ENCODE measurements at regions not wholly inside any gene's neighbourhood (a gene's known extent, or its start where the extent isn't known, plus 50 kb on each side); places are given as distances from the start of the nearest gene placed in this dataset.
A peak's percentile ranks its signal among the peaks of the same experiment; 100 is the strongest.

DNA sequence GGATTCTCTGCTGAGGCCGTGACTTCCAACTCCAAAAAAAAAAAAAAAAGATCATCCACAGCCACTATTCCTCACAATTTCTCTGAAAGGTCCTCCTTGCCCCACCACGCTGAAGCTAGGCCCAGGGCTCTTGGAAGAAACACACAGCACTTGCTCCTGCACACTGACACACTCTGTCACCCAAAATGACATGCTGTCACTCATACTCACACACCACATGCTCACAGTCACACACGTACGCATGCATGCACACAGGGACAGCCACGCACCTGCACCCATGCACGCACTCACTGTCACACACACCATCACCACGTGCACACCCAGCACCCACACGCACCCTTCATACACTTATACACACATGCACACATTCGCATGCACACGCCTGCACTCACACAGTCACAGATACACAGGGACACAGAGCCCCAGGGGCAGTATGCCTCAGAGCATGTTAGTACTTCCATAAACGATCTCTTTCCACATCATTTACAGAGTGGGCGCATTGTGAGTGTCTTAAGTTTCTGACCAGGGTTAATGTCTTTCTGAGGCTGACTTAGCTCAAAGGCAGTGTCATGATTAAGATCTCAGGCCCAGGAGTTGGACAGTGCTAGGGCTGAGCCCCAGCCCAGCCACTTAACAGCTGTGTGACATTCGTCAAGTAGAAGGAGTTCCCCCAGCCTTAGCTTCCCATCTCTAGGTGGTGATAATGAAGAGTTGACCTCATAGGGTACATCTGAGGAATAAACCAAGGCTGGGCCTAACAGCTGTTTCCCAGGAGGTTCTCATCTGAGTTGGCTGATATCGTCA, 93.4 kb downstream of the GLI2 start:
- DNase-seq, result no peak

DNA sequence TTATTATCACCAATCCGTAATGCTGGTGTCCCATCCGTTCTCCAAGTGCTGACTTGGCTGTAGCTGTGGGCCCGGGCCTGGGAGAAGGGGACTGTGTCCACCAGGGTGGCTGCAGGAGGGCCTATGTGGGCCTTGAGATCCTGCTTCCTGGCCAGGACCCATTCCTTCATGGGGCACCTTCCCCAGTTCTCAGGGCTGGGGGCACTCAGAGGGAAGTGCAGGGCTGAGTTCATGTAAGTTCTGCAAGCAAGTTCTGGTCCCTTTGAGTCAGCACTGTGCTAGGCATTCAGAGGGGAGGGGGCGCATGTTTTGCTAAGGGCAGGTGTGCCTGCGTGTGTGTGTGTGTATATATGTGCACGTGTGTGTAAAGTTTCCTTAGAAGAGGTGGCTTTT, 94.0 kb downstream of the GLI2 start:
- no peak for DNase-seq

DNA sequence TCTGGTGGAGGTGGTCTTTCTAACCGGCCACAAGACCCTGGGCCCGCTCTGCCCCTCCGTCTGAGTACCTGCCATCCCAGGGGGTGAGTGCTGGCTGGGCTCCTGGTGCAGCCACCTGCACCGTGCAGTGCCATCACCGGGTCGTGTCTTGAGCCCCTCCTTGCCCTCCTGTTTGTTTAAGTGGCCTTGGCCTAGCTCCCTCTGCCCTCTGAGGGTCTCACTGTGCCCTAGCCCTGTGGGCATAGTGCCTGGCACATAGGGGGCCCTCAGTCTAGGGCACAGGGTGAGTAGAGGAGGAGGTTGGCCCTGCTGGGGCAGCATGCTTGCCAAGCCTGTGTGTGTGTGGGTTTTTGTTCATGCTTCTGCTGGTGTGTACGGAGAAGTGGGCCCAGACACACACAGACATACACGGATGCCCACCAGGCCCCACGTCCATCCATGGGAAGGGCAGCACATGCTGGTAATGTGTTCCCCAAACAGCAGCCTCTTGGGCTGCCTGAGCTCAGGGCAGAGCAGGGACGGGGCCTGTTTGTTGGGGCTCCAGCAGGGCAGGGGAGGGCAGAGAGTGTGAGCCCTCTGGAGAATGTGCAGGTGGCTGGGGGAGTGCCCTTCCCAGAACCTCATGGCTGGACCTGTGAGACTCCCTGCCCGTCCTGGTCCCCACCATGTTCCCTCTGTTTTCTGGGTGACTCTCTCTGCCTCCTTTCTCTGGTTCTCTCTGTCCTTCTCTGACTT, 94.6 kb downstream of the GLI2 start:
- no peak for DNase-seq

DNA sequence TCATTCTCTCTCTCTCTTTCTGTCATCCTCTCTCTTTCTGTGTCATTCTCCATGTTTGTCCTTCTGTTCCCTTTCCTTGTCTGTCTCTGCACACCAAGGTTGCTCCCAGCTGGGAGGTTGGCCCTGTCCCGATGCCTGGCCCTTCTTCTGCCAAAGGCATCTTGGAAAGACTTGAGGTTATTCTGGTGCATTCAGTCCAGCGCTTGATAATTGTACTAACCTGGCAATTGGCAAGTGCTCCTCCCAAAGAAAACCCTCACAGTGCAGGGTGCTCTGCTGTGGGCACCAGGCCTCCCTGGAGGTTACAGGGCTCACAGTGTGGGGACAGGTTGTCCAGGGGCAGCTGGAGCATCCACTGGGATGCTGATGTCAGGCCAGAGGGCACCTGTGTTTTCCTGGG, 95.4 kb downstream of the GLI2 start:
- DNase-seq, result no peak

DNA sequence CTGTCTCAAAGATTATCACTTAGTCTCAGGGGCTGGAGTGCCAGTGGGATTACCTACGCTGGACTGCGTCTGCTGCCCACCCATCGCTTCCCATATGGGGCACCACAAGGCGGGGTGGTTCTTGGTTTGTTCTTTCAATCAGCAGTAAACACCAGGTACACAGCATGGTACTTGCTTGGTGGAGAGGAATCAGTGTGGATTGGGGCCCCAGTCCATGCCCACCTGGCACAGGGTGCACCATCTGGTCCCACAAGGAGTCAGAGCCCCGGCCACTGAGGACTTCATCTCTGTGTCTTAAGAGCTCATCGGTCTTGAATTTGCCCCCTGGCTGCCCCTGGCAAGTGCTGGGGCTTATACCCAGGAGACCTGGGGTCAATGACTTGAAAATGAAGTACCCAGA, 96.2 kb downstream of the GLI2 start:
- no peak for DNase-seq

DNA sequence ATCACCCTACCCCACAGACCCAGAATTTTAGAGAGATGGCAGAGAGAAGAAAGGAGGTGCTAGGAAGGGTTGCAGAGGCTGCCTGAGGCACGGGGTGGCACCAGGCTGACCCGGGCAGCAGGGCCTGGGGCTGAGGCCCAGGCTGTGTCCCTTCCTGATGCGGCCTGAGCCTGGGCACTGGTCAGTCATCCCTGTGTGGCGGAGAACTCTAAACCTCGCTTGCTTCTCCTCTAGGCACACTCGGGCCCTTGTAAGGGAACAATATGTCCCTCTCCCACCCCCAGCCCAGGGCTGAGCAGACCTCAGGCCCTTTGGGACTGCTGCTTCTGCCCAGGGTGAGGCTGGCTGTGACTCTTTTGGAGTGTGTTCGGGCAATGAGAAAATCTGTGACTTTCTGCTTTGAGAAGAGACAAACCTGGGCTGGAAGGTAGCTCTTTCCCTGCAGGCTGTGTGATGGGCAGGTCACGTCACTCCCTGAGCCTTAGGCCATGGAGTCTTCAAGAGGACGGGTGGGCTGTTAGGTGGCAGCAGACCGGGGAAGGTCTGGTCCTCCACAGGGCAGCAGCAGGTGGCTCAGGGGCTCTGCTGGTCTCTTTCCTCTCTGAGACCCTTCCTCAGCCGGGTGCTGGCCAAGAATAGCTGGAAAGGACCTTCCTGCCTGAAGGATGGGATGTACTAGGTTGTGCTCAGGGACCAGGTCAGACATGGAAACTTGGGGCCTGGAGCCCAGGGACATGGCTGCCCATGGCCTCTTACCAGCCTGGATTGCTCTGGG, 96.8 kb downstream of the GLI2 start:
- DNase-seq, result no peak

DNA sequence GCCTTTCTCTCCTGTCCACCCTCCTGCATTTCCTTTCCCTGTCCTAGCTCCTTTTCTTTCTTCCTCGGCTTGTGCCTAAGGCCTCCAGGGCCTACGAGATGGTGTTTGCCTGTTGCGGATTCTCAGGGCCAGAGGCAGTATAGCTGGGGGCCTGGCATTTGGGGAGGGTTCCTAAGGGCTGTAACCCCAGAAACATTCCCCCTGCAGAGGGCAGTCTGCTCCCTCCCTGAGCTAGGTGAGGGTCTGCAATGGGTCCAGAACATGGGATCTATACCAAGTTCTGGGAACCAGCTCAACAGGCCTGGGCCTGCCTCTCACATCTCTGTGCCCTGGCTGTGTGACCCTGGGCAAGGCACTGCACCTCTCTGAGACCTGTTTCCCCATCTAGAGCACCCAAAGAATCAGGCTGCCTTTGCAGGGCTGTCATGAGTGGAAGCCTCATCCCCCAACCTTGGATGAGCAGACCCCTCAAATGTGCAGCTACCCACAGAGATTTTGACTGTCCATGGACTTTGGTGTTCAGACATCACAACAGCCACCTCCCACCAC, 97.5 kb downstream of the GLI2 start:
- DNase-seq, result no peak

DNA sequence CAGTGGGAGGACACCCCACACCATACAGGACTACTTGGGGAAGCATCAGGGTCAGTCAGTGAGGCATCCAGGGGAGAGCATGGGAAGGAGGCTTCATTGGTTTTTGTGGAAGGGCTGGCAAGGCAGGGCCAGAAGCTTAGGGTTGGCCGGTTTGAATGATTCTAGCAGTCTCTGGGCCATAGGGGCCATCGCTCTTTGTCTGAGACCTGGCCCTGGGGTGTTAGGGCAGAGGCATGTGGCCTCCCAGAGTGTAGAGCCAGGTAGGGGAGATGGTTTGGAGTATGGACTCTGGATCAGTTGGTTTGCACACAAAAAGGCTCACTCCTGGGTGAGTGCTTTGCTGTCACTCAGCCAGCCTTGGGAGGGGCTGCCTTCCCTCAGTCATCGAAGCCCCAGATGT, 98.5 kb downstream of the GLI2 start:
- DNase-seq, result no peak

DNA sequence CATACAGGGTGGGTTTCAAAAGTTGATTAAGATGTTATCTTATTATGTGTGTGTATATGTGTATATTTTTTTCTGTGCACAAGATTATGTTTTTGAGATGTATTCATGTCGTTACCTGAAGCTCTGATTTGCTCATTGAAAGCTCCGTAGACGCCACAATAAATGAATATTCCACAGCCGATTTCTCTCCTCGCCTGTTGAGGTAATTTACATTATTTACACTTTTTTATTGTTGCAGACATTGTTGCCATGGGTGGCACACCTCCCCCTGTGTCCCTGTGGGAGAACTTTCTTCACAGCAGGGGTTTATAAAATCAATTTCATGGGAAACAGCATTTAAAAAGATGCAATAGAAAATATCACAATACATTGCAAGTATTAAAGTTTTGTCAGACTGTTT, 100.6 kb downstream of the GLI2 start:
- DNase-seq, result no peak

DNA sequence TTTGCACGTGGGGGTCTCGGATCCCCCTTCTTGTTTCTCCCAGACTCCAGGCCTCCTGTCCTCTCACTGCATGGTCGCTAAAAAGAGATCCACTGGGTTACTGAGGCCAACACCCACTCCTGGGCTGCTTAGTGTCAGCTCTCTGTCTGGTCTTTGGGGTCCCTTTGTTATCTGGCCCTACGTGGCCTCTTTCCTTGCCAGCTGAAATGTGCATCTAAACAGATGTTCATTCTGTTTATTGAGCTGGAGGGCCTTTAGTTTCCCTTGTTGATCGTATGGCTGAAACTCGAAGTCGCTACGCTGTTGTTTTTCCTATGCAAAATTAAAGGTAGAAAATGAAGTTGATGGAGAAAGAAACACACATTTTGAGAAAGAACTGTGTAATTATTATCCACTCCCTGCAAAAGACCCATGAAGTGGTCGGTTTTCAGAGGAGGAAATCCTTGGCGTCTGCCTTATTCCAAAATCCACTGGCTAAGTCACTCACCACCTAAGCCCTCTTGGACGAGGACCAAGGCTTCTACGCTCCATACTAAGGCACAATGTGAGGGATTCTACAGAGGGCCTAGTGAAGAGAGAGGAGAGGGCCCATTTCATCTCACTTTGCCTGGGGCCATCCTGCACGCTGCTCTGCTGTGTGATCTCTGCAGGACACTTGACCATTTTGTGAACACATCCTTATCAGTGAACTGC, 105.3 kb downstream of the GLI2 start:
- peak in 1 of 3 donors; percentile 51 for DNase-seq

DNA sequence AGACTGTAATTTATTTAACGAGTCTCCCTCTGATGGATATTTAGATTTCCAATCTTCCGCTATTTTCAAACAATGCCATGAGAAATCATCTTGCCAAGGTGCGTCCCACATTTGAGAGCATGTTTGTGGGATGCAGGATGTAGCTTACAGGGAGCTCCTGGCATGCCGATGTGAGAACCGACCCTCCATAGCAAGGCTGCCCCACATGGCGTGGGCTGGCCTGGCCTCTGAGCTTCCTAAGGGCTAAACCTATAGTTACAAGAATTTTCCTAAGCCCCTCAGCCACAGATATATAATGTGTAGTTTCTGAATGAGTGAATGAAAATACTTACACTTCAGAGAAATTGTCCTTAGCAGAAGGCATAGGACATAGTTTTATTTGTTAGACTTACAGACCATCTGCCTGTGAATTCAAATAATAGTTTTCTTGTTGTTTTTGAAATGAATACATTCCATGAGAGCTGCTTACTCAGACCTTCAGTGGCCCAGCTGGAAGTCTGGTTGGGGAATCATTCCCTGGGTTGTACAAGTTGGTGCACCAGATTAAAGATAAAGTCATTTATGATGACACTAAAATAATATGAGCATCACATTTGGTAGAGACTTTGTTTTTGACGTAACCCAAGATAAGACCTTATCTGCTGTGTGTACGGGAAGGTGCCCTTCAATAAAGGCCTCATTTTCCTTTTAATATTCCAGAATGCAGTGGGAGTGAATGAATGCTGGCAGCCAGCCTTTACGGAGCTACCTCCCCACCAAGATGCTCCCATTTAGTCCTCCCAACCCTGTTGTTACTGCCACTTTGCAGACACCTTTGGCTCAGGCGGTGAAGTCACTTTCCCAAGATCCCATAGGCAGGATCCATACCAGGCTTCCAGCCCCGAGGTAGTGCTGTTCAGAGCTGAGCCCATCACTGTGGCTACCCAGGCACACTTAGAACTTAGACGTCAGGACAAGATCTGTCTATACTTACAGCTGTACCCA, 107.1 kb downstream of the GLI2 start:
- DNase-seq, result no peak

DNA sequence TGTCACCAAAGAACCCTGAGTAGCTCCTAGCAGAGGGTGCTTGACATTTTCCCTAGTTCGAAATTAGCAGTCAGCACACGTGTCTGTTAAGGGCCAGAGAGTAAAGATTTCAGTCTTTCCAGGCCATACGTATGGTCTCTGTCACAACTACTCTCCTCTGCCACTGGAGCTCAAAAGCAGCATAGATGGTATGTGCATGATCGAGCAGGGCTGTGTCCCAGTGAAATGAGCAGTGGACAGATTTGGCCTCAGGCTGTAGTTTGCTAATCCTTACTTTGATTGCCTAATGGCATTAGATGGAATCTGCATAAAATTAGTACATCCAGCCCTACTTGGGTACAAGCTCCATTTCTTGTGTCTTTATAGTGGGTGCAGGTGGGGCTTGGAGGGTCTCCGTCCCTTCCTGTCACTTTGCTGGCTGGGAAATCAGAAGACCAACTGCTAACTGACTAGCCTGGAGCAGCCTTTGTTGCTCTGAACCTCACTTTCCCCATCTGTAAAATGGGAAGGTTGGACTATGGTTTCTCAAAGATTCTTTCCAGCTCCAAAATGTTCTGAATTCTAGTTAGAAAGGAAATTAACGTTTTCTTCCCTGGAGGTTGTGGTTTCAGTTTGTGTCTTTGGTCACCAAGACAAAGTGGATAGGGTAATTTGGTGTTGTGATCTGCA, 108.5 kb downstream of the GLI2 start:
- no peak for DNase-seq

DNA sequence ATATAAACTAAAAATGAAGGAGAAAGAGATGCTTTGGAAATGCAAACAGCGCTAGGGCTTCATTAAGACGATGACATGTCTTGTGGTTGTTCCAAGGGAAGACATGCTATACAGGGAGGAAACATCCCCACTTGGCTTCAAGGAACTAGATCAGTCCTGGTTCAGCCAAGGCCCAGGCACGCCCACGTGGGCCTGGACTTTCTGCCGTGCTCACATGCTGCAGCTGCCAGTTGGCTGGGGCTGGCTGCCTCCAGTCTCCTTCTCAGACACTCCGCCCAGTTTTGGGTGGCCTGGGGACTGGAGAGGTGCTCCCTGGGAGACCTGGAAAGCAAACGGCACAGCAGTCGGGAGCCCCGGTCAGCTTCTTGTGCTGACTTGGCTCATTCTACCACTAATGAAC, 109.6 kb downstream of the GLI2 start:
- DNase-seq, result peak; percentile 60 to 93 (median 87)

DNA sequence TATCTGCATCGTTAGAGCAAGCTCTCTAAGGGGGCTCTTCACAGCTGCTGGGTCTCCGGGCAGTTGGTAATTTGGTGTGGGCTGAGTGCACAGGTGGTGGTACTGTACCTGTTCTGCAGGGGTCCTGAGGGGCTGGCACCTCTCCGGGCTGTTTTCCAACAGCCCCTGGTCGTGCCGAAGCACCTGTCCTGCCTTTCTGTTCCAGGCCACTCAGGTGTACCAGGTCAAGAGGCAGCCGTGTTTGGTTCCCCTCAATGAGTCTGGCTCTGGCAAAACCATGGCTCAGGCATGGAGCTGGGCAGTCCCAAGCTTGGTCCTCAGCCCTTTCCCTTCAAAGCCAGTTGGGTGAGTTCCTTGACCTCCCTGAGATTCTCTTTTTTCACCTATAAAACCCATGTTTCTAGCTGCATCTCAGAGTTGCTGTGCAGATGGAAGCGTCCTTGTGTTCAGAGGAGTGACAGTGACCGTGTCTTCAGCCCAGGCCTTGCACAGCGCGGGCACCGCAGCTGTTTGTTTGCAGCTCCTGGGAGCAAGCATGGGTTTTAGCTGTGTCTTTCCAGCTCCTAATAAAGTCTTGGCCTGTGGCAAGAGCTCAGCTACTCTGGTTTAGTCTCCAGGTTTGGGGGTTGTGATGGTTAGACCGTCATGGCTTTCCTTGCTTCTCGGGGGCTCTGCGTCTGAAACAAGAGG, 110.9 kb downstream of the GLI2 start:
- no peak for DNase-seq

DNA sequence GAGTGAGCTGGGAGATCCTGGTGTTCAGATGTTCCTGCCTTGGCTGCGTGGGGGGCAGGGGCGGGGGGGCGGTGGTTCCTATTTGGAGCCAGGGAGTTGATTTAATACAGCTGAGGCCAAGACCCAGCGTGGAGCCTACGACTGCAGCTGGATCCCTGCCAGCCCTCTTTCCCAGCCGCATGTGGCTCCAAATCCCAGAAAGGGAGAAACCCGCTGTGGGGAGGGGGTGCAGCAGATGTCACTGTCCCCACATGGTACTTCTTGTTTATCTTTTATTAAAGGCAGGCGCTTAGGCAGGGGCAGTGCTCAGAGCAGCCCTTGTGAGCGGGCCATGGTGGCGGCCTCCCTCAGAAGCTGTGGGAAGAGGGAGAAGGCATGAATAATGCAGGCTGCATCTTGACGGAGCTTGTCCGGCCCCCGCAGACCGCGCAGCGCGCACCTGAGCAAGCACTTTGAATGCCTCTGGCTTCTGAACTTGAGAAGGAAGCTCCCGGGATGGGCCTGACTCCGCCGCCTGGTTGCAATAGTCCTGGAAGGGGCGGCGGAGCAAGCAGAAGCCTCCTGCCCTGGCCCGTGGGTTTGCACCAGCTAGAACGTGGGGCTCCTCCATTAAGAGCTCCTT, 112.1 kb downstream of the GLI2 start:
- DNase-seq, result peak; percentile 52 to 80 (median 60)

DNA sequence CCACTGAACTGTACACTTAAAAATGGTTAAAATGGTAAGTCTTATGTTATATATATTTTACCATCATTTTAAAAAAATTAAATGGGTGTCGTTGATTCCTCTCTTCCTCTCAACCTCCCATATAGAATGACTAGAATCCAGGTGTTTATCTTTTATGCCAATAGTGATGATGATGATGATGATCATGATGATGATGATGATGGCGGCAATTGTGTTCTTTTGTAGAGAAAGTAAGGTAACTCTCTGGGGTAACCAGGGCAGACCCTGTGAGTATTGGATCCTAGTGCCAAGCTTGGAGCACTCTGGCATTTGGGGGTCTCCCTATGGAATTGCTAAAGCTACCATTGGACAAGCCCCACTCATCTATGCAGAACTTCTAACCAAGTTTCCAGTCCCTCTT, 113.6 kb downstream of the GLI2 start:
- no peak for DNase-seq

DNA sequence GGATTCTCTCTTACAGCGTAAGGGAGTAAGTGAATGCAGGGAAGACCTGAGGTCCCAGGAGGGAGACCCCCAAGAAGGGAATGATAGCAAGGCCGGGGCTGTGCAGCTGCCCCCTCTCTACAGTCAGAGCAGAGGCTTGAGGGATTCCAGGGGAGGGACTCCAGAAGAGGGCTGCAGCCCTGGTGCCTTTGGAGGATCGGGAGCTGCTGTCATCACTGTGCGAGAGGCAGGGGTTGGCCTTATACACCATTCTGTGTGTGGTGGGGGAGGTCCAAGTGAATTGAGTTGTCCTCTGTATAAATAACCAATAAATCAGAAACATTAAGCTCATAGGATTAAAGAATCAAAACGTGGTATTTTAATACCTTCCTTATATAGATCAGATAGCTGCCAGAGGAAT, 114.9 kb downstream of the GLI2 start:
- DNase-seq, result no peak

DNA sequence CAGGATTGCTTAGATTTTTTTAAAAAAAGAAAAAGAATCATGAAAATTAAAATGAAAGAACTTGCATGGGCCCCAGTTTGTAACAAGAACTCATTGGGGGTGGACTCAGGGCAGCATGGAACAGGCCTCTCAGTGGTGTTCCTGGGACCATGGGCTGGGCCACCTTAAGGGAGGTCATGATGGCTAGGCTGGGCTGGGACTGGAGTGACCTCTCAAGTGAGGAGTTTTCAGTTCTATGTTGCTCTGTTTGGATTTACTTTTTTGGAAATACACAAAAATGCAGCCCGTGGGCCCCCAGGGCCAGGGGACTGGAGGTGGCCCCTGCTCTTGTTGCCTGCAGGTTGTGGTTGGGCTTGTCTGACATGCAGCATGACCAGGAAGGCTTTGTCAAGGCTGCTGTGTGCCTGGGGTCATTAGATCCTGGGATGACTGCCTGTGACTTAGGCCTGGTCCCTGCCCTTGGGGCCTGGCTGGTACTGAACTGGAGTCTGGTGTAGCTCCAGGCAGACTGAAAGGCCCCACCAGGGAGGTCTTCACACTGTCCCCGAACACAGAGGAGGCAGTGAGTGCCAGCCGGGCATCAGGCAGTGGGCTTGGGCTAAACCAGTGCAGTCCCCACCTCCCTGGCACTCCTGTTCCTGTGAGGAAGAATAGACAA, 115.6 kb downstream of the GLI2 start:
- no peak for DNase-seq

All from muscle of back (tissue), 3 donors.